D721Med (cell line): ENCODE measurements at regions not wholly inside any gene's neighbourhood (a gene's known extent, or its start where the extent isn't known, plus 50 kb on each side); places are given as distances from the start of the nearest gene placed in this dataset.

ENCODE experiments used
- DNase-seq: peaks from one replicate; pipeline ENCODE4 v3.0.0; 2011; ENCODE audit warnings: low spot score; ENCODE audit not compliant: insufficient read length
- FAIRE-seq: peaks from 2 replicates; lab custom pipeline; 2011; peaks lifted over from hg19 to GRCh38; lab: Jason Lieb, UNC
- TF ChIP-seq, protein P1 (sequence below): IDR thresholded peaks from 2 replicates; pipeline ENCODE4 v1.5.1; 2012; ENCODE audit warnings: mild to moderate bottlenecking, control low read depth; ENCODE audit not compliant: insufficient read depth; ENCODE audit errors: missing control alignments

DNA sequence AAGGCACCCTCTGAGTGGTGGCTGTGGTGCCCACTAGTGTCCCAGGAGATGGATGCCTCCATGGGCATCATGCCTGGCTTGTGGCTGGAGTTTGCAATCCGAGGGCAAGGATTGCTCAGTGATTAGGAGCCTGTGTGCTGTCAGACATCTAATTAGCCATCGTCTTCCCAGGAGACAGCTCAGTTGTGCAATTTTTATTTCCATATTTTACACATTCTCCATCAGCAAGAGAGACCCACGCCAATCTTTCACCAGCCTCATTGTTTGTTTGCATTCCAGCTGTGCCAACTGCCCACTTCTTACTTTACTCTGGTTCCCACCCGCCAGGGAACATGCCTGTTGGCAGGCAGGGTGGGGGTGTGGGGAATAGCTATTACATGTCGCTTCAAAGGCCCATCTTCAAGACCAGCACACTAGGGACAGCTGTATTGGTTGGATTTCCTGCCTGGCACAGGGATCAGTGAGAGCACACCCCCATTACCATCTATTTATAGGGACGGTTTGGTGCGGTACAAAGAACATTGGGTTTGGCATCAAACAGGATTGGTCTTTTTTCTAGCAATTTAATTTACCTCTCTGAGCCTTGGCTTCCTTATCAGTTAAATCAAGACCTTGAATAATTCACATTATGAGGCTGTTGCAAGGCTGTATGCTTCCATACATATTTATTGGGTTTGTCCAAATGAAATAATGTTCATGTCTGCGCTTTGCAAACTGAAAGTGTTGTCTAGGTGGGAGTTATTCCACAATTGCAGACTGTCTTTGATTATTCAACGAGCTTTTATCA lies 80.7 kb upstream of the NAV2 start:
- TF ChIP-seq, protein P1, sequence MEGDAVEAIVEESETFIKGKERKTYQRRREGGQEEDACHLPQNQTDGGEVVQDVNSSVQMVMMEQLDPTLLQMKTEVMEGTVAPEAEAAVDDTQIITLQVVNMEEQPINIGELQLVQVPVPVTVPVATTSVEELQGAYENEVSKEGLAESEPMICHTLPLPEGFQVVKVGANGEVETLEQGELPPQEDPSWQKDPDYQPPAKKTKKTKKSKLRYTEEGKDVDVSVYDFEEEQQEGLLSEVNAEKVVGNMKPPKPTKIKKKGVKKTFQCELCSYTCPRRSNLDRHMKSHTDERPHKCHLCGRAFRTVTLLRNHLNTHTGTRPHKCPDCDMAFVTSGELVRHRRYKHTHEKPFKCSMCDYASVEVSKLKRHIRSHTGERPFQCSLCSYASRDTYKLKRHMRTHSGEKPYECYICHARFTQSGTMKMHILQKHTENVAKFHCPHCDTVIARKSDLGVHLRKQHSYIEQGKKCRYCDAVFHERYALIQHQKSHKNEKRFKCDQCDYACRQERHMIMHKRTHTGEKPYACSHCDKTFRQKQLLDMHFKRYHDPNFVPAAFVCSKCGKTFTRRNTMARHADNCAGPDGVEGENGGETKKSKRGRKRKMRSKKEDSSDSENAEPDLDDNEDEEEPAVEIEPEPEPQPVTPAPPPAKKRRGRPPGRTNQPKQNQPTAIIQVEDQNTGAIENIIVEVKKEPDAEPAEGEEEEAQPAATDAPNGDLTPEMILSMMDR: no peak
- no peak for DNase-seq
- FAIRE-seq: no peak

DNA sequence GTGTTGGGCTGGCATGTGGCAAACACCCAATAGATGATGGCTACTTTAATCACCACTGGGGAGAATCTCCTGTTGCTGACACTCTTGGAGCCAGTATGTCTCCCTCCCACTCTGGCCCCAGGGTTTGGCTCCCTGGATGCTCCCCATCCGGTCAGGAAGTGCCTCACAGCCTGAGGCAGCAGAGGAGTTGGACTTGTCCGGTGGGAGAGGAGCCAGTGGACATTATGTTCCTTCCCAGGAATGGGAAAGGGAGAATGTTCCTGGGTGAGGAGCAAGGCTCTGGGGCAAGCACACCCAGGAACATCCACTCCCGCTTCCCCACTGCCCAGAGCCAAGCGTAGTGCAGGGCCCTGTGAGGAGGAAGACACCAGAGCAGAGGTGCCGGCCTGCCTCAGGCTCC lies 84.6 kb upstream of the NAV2 start:
- TF ChIP-seq, protein P1: no peak
- DNase-seq (no peak), FAIRE-seq (no peak)

DNA sequence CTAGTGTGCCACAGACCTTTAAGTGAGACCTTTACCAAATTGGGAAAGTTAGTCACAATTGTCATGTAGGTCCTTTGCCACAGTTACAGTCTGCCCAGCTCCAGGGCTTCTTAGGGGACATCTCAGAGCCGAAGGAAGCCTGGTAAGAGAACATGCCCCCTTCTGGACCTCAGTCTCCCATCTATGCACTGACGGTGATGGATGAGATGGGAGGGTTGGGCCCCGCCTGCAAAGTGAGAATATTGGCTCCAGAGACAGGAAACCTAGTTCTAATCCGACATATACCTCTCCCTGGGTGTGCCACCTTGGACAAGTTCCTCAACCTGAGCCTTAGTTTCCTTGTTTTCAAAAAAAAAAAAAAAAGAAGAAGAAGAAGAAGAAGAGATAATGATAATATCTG lies 85.1 kb upstream of the NAV2 start:
- no peak for FAIRE-seq
- DNase-seq: no peak
- TF ChIP-seq, protein P1: no peak

DNA sequence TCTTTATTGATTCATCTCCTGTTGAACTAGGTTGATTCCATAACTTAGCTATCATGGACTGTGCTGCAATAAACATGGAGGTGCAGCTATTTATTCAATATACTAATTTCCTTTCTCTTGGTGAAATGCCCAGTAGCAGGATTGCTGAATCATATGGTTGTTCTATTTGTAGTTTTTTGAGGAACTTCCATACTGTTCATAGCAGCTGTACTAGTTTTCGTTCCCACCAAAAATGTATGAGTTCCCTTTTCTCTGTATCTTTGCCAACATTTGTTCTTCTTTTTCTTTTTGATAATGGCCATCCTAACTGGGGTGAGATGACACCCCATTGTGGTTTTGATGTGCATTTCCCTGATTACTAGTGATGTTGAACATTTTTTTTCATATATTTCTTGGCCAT lies 87.2 kb upstream of the NAV2 start:
- TF ChIP-seq, protein P1: no peak
- no peak for FAIRE-seq
- DNase-seq: no peak

DNA sequence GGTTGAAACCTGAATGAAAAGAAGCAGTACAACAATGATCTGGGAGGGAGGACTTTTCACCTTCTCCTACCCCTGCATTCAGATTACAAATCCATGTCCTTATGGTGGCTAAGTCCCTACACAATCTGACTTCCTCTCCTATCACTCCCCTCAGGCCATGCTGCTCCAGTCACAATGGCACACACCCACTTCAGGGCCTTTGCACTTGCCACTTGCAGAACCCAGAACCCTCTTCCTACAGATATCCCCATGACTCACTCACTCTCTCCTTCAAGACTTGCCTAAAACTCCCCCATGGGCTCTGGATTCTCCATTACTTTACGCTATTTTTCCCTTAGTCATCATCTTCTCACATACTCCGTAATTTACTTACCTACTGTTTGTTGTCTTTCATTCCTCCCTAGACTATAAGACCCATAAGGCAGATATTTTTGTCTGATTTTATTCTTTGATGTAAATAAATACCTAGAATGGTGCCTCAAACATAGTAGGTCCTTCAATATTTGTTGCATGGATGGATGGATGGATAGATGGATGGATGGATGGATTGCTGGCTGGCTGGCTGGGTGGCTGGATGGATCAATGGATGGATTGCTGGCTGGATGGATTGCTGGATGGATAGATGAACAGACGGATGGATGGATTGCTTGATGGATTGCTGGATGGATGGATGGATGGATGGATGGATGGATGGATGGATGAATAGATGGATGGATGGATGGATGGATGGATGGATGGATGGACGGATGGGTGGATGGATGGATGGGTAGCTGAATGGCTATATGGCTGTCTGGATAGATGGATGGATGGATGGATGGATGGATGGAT lies 94.7 kb upstream of the NAV2 start:
- DNase-seq: no peak
- no peak for FAIRE-seq
- TF ChIP-seq, protein P1: no peak

DNA sequence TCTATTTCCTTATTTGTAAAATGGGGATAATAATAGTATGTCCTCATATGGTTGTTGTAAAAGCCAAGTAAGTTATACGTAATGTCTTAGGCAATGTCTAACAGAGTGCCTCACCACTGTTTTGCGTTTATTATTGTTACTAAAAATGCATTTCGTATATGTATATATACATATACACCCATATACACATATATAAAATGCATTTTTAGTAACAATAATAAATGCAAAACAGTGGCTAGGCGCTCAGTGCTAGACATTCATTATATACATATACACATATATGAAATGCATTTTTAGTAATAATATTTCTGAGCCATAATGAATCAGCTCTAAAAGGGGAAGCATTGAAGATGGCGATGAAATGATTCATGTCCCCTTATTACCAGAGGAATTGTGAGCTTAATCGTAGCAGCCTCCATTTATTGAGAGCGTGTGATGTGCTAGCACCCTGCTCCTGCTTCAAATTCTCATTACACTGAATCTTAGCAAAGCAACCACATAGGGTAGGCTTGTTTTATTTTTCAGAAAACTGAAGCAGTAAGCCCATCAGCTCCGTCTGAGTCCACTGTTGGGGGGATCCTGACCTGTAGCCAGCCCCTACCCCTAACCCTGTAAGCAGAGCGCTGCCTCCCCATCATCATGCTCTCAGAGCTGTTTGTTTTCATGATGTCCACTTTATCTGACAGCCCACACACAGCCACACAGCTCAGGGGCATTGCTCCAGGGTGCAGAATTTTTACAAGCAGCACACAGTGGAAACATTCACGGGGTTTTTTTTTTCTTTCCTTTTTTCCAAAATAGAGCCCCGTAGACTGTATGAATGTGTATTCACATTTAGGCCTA lies 97.1 kb upstream of the NAV2 start:
- FAIRE-seq (no peak), DNase-seq (no peak)
- TF ChIP-seq, protein P1: no peak
